ENCODE measurements at regions not wholly inside any gene's neighbourhood (a gene's known extent, or its start where the extent isn't known, plus 50 kb on each side); places are given as distances from the start of the nearest gene placed in this dataset.

- TF ChIP-seq YY1 (IDR thresholded peaks at IDR 0.05; ENCODE audit: low read depth) (no peak), NFIC (IDR thresholded peaks at IDR 0.05) (no peak), TEAD4 (IDR thresholded peaks at IDR 0.05) (no peak), CREB1 (IDR thresholded peaks at IDR 0.05; ENCODE audit: low read depth) (no peak), TCF12 (IDR thresholded peaks at IDR 0.05; ENCODE audit: low read depth) (no peak), TAF1 (IDR thresholded peaks at IDR 0.05; ENCODE audit: low read depth) (no peak), RAD21 (IDR thresholded peaks at IDR 0.05; ENCODE audit: low read depth) (no peak), FOXM1 (IDR thresholded peaks at IDR 0.05; ENCODE audit: borderline replicate concordance, low read depth) (no peak), EGR1 (IDR thresholded peaks at IDR 0.05) (no peak), MAX (IDR thresholded peaks at IDR 0.05) (no peak), CEBPB (IDR thresholded peaks at IDR 0.05) (no peak)
- TF ChIP-seq, protein P1, sequence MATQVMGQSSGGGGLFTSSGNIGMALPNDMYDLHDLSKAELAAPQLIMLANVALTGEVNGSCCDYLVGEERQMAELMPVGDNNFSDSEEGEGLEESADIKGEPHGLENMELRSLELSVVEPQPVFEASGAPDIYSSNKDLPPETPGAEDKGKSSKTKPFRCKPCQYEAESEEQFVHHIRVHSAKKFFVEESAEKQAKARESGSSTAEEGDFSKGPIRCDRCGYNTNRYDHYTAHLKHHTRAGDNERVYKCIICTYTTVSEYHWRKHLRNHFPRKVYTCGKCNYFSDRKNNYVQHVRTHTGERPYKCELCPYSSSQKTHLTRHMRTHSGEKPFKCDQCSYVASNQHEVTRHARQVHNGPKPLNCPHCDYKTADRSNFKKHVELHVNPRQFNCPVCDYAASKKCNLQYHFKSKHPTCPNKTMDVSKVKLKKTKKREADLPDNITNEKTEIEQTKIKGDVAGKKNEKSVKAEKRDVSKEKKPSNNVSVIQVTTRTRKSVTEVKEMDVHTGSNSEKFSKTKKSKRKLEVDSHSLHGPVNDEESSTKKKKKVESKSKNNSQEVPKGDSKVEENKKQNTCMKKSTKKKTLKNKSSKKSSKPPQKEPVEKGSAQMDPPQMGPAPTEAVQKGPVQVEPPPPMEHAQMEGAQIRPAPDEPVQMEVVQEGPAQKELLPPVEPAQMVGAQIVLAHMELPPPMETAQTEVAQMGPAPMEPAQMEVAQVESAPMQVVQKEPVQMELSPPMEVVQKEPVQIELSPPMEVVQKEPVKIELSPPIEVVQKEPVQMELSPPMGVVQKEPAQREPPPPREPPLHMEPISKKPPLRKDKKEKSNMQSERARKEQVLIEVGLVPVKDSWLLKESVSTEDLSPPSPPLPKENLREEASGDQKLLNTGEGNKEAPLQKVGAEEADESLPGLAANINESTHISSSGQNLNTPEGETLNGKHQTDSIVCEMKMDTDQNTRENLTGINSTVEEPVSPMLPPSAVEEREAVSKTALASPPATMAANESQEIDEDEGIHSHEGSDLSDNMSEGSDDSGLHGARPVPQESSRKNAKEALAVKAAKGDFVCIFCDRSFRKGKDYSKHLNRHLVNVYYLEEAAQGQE (IDR thresholded peaks at IDR 0.05; ENCODE audit: low read depth): no peak
These were observed 78.5 kb upstream of the BLTP1 start for GRCh38 chr4:122073615-122074014.

DNA sequence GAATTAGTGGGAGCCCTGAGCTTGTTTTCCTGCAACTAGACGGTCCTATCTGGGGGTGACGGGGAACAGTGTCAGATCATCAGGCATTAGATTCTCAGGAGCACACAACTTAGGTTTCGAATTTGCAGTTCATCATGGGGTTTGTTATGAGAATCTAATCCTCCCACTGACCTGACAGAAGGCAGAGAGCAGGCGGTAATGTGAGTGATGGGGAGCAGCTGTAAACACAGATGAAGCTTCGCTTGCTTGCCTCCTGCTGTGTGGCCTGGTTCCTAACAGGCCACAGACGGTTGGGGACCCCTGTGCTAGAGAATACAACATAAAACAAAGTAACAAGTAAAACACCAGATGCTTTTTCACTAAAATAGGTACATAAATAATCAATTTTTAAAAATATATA lies 86.2 kb upstream of the BLTP1 start:
- TF ChIP-seq NFIC (IDR thresholded peaks at IDR 0.05) (no peak), ZBTB7A (IDR thresholded peaks at IDR 0.05; ENCODE audit: low read depth) (no peak), TCF12 (IDR thresholded peaks at IDR 0.05; ENCODE audit: low read depth) (no peak), TEAD4 (IDR thresholded peaks at IDR 0.05) (no peak)

DNA sequence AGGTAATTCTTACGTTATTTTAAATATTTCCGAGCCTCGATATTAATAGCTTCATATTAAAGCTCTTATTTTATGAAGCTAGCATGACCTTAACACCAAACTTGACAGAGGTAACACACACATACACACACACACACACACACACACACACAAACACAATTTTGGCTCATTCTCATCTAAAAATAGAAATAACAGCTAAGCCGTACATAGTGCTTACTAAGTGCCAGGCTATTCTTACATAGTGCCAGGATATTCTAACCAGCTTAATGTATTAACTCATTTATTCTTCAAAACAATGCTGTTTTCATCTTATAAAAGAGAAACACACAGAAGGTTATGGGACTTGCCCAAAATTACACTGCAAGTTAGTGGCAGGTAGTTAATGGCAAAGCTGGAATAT lies 87.0 kb upstream of the BLTP1 start:
- no peak for TF ChIP-seq USF1 (IDR thresholded peaks at IDR 0.05)
- no peak for TF ChIP-seq YY1 (IDR thresholded peaks at IDR 0.05; ENCODE audit: low read depth)
- no peak for TF ChIP-seq EGR1 (IDR thresholded peaks at IDR 0.05)
- no peak for TF ChIP-seq TEAD4 (IDR thresholded peaks at IDR 0.05)
- no peak for TF ChIP-seq CREB1 (IDR thresholded peaks at IDR 0.05; ENCODE audit: low read depth)
- TF ChIP-seq ZBTB7A (IDR thresholded peaks at IDR 0.05; ENCODE audit: low read depth): no peak
- TF ChIP-seq CEBPB (IDR thresholded peaks at IDR 0.05): no peak
- no peak for TF ChIP-seq MAX (IDR thresholded peaks at IDR 0.05)
- no peak for TF ChIP-seq TCF12 (IDR thresholded peaks at IDR 0.05; ENCODE audit: low read depth)
- no peak for TF ChIP-seq FOXM1 (IDR thresholded peaks at IDR 0.05; ENCODE audit: borderline replicate concordance, low read depth)
- TF ChIP-seq TAF1 (IDR thresholded peaks at IDR 0.05; ENCODE audit: low read depth): no peak
- no peak for TF ChIP-seq NFIC (IDR thresholded peaks at IDR 0.05)
- TF ChIP-seq, protein P1 (IDR thresholded peaks at IDR 0.05; ENCODE audit: low read depth): no peak
- no peak for TF ChIP-seq EP300 (IDR thresholded peaks at IDR 0.05; ENCODE audit: borderline replicate concordance)
- no peak for TF ChIP-seq RAD21 (IDR thresholded peaks at IDR 0.05; ENCODE audit: low read depth)

DNA sequence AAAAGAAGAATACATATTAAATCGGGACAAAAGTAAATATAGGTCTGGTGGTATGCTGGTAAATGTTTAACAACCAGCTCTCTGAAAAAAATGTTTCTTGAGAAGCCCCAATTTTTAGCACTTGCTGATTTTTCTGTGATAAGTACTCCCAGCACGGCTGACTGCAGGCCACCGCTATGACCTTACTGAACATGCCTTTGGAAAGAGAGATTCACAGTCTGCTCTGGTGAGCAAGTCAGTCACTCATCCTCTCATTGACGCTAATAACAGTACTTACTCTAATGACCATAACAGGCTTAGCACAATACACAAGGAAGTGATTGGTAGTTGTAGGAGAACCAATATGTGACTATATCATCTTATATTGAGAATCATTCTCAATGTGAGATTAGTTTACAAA lies 98.9 kb upstream of the BLTP1 start:
- TF ChIP-seq USF1 (IDR thresholded peaks at IDR 0.05): no peak
- no peak for TF ChIP-seq CREB1 (IDR thresholded peaks at IDR 0.05; ENCODE audit: low read depth)
- TF ChIP-seq, protein P1 (IDR thresholded peaks at IDR 0.05; ENCODE audit: low read depth): no peak

DNA sequence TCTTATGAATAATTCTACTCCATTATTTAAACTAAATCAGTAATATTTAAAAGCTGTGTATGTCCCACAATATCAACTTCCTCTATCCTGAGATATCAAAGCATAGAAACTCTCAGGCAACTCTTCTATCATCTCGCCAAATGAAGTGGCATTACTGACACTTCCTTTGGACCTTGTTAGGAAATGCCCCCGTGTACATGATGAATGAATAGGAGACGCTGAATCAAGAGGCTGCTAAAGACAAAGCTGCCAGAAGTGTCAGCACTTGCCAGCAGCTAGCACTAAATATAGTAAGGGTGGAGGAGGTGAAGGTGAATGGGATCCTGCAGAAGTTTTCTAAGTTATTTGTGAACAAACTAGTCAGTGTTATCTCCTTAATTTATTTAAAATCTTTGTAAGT lies 99.5 kb upstream of the BLTP1 start:
- TF ChIP-seq CEBPB (IDR thresholded peaks at IDR 0.05) (no peak), YY1 (IDR thresholded peaks at IDR 0.05; ENCODE audit: low read depth) (no peak), USF1 (IDR thresholded peaks at IDR 0.05) (no peak), NFIC (IDR thresholded peaks at IDR 0.05) (no peak), TCF12 (IDR thresholded peaks at IDR 0.05; ENCODE audit: low read depth) (no peak), ZBTB7A (IDR thresholded peaks at IDR 0.05; ENCODE audit: low read depth) (no peak), FOXM1 (IDR thresholded peaks at IDR 0.05; ENCODE audit: borderline replicate concordance, low read depth) (no peak), TEAD4 (IDR thresholded peaks at IDR 0.05) (no peak), TAF1 (IDR thresholded peaks at IDR 0.05; ENCODE audit: low read depth) (no peak), MAX (IDR thresholded peaks at IDR 0.05) (no peak), EGR1 (IDR thresholded peaks at IDR 0.05) (no peak), RAD21 (IDR thresholded peaks at IDR 0.05; ENCODE audit: low read depth) (no peak), CREB1 (IDR thresholded peaks at IDR 0.05; ENCODE audit: low read depth) (no peak)
- TF ChIP-seq, protein P1 (IDR thresholded peaks at IDR 0.05; ENCODE audit: low read depth): no peak

Measured in Ishikawa (cell line).